Adipocyte (in vitro differentiated cells): ENCODE measurements at regions not wholly inside any gene's neighbourhood (a gene's known extent, or its start where the extent isn't known, plus 50 kb on each side); places are given as distances from the start of the nearest gene placed in this dataset.
A peak's percentile ranks its signal among the peaks of the same experiment; 100 is the strongest.
"Not testable (repeated sequence)": the region's sequence is repeated elsewhere in the genome, so short reads cannot be mapped to it uniquely, and the experiment has no call there.

Experiments
- DNase-seq: peaks from one replicate; pipeline ENCODE4 v3.0.0-alpha.2; 2015; ENCODE audit warnings: low read depth
- H3K27me3 ChIP-seq: replicated peaks from 2 replicates; pipeline ENCODE4 v1.7.0; 2013; ENCODE audit warnings: mild to moderate bottlenecking, low read length, moderate library complexity; ENCODE audit not compliant: control insufficient read depth, insufficient read depth
- H3K36me3 ChIP-seq: 2 replicates; pipeline ENCODE4 v1.7.0; 2013; ENCODE audit warnings: low read length, mild to moderate bottlenecking, moderate library complexity; ENCODE audit not compliant: control insufficient read depth, insufficient read depth, severe bottlenecking
- H3K4me1 ChIP-seq: 2 replicates; pipeline ENCODE4 v1.7.0; 2013; ENCODE audit warnings: mild to moderate bottlenecking, low read length, moderate library complexity; ENCODE audit not compliant: control insufficient read depth, insufficient read depth
- H3K4me3 ChIP-seq: 2 replicates; pipeline ENCODE4 v1.7.0; 2013; ENCODE audit warnings: mild to moderate bottlenecking, low read length, moderate library complexity
- H3K9ac ChIP-seq: 2 replicates; pipeline ENCODE4 v1.7.0; 2013; ENCODE audit warnings: mild to moderate bottlenecking, low read length, moderate library complexity
- H3K9me3 ChIP-seq: 2 replicates; pipeline ENCODE4 v1.7.0; 2013; ENCODE audit warnings: mild to moderate bottlenecking, low read length, moderate library complexity; ENCODE audit not compliant: control insufficient read depth

DNA sequence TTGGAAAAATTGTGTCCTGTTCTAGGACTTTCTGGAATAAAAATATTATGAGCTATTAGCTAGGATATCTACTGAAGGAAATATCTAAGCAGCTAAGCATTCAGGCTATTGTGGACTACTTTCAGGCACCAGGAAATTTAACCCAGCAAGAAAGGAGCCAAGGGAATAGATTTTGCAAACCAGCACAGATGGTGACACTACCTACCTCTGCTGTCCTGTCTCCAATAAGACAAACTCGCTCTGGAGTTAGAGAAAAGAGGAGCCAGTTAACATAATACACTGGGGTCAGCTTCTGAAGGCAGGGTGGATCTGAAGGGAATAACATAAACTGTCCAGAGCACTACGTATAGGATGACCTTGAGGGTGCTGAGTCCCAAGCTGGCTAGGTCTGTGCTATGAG is 223.7 kb upstream of the PRSS58 start:
- Histone ChIP-seq H3K9me3 (no peaks in the 10 kb centered on the region), H3K9ac (no peak overlapping the region), H3K36me3 (no peaks in the 10 kb centered on the region), H3K27me3 (peaks cover 4% of the 10 kb centered on the region), H3K4me1 (peaks cover 18% of the 10 kb centered on the region), H3K4me3 (no peak overlapping the region)
- DNase-seq: no peak

DNA sequence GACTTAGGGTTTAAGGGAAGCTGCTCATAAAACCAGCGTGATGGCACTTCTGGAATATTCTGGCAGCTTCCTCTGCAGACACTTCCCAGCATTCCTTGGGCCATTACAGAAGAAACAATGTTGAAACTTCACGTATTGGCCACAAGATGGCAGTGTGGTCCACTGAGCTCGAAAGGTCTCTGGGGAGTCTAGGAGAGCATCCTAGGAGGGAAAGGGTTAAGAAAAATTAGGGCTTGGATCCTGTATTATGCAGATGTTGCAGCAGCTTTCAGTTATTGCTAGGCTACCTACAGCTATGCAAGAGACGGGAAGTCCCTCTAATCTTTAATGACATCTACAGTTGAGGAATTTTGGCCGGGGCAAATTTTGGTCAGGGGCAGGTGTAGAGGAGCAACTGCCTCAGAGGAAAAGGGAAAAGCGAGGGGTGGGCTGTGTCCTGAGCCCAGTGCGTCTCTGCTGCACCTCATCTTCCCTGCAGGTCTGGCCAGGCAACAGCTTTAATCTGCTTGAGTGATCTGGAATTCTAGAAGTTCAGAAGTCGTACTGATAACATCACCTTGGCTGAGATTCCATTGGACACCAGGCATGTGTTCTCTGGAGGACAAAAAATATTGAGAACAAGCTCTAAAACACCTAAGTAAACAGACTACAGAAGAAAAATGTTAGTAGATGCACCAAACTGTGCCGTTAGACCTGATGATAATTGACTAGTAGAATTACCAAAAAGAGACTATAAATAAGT is 220.8 kb upstream of the PRSS58 start:
- Histone ChIP-seq H3K4me1 (peaks cover 29% of the 10 kb centered on the region), H3K4me3 (no peak overlapping the region), H3K9ac (peak overlapping the region; percentile 44), H3K9me3 (no peaks in the 10 kb centered on the region), H3K36me3 (no peaks in the 10 kb centered on the region), H3K27me3 (no peaks in the 10 kb centered on the region)
- peak; percentile 80 for DNase-seq

DNA sequence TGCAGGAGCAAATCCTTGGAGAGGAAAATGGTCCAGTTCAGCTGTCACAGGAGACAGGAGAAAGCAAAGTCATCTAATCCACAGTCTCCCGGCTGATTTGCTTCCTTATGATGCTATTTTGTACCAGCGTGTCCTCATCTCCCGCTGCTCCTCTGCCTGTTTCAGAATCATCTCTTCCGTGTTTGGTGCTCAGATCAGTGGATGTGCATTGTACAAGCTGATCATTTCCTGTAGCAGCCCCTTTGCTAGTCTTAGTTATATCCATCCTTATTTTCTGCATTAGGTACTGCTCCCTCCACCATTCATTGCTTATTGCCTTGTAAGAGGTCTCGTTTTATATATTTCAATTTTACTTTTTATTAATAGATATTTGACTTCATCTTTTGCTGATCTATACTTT is 219.9 kb upstream of the PRSS58 start:
- H3K27me3 ChIP-seq, H3K9me3 ChIP-seq, DNase-seq, H3K4me3 ChIP-seq, H3K36me3 ChIP-seq: not testable (repeated sequence)
- Histone ChIP-seq H3K9ac (peak overlapping the region; percentile 50), H3K4me1 (peaks cover 29% of the 10 kb centered on the region)

DNA sequence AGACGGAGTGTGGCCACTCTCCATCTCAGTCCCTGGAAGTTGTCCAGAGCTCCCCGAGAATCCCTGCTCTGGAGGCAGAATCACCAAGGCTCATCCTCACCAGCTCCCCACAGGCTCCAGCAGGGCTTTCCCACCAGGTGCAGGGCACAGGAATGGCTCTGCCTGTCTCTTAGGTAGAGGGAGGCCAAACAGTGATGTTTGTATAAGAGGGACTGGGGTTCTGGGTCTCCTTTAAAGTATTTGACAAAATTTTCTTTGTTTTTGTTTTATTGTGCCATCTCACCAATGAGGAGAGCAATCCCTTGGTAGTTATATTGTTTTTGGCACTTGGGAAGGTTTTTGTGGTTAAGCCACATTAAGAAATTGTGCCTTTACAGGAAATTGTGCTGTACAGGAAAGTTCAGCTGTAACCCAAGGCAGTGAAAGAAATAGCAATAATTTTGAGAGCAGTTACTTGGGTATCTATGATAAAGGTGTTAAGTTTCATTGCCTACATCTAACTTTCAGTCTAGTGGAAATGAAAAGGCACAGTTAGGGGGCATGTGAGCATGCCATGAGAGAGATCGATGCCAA is 219.3 kb upstream of the PRSS58 start:
- Histone ChIP-seq H3K27me3 (no peaks in the 10 kb centered on the region), H3K36me3 (no peaks in the 10 kb centered on the region), H3K9ac (peak overlapping the region; percentile 50), H3K4me3 (no peak overlapping the region), H3K4me1 (peaks cover 29% of the 10 kb centered on the region), H3K9me3 (no peaks in the 10 kb centered on the region)
- DNase-seq: peak; percentile 79

DNA sequence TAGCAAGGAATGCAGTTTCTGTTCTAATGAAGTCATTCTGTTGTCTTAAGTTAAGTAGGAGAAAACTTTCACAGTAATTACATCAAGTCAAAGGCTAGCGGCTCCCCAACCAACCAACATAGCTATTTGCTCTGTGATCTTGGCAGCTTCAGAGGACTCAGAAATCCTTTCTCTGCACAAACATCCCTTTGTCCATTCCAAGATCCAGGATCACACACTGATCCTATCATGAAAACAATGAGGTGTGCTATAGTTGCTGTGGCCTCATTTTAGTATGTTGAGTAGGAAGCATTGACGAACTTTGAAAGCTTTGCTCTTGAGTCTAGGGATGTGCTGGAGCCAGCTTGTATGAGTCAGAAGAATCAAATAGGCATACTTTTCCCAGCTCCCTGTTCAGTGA is 218.2 kb upstream of the PRSS58 start:
- Histone ChIP-seq H3K9me3 (no peaks in the 10 kb centered on the region), H3K9ac (no peak overlapping the region), H3K36me3 (no peaks in the 10 kb centered on the region), H3K4me3 (no peak overlapping the region), H3K4me1 (peaks cover 29% of the 10 kb centered on the region), H3K27me3 (no peaks in the 10 kb centered on the region)
- DNase-seq: peak; percentile 30

DNA sequence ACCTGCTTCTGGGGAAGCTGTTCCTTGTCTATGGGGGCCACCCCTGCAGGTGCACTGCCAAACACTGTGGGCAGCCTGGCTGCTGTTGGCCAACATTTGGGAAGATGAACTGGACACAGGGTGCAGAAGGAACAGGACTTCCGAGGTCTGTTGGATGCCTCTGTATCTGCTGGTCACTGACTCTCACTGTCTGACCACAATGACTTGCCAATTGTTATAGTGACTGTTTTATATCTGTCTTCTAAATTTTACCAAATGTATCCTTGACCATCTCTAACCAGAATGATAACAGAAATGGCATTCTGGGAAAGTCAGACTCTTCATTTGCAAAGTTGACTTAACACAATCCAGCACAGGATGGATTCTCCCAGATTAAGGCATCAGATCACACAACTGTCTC is 214.0 kb upstream of the PRSS58 start:
- Histone ChIP-seq H3K9me3 (no peaks in the 10 kb centered on the region), H3K4me3 (no peak overlapping the region), H3K36me3 (no peaks in the 10 kb centered on the region), H3K9ac (no peak overlapping the region), H3K4me1 (peaks cover 24% of the 10 kb centered on the region), H3K27me3 (no peaks in the 10 kb centered on the region)
- no peak for DNase-seq

DNA sequence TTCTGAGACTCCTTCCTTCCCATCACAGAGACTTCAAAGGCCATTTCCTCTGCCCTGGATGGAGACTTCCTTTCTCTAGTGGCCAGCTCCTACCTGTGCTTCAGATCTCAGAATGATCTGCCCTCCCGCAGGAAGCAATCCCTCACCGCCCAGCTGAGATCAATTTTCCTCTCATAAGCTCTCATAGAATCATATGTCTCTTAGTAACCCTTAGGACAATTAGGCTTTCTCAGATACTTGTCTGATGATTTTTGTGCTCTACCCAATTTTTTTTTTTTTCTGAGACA is 212.6 kb upstream of the PRSS58 start:
- Histone ChIP-seq H3K4me3 (no peak overlapping the region), H3K27me3 (no peaks in the 10 kb centered on the region), H3K4me1 (peaks cover 12% of the 10 kb centered on the region), H3K9me3 (no peaks in the 10 kb centered on the region), H3K9ac (no peak overlapping the region), H3K36me3 (no peaks in the 10 kb centered on the region)
- no peak for DNase-seq

DNA sequence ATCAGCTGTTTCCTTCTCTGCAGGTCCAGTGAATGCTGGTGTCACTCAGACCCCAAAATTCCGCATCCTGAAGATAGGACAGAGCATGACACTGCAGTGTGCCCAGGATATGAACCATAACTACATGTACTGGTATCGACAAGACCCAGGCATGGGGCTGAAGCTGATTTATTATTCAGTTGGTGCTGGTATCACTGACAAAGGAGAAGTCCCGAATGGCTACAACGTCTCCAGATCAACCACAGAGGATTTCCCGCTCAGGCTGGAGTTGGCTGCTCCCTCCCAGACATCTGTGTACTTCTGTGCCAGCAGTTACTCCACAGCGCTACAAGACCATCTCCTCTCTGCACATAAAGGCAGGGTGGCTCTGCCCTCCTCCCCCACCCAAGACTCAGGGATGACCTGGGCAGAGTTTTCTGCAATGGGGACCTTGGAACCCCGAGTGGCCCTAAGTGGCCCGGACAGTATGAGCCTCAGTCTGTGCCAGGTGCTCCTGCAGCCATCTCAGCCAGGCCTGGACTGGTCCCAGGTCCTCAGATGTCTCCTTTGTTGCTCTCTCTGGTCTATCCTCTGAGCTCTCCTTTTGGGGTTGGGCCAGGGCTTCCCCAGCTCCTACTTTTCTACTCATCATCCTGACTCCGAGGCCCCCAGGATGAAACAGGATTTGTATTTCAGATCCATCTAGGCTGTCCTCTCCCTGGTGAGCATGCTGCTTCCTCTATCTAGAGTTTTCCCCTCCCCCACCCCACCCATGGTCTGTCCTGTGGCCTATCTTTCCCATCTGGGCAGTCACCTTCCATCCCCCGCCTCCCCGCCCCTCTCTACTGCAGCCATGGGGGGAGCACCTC is 212.1 kb upstream of the PRSS58 start:
- no peak overlapping the region for H3K4me3 ChIP-seq
- H3K9ac ChIP-seq: no peak overlapping the region
- H3K9me3 ChIP-seq: no peaks in the 10 kb centered on the region
- no peak for DNase-seq
- no peaks in the 10 kb centered on the region for H3K36me3 ChIP-seq
- peaks cover 12% of the 10 kb centered on the region for H3K4me1 ChIP-seq
- no peaks in the 10 kb centered on the region for H3K27me3 ChIP-seq

DNA sequence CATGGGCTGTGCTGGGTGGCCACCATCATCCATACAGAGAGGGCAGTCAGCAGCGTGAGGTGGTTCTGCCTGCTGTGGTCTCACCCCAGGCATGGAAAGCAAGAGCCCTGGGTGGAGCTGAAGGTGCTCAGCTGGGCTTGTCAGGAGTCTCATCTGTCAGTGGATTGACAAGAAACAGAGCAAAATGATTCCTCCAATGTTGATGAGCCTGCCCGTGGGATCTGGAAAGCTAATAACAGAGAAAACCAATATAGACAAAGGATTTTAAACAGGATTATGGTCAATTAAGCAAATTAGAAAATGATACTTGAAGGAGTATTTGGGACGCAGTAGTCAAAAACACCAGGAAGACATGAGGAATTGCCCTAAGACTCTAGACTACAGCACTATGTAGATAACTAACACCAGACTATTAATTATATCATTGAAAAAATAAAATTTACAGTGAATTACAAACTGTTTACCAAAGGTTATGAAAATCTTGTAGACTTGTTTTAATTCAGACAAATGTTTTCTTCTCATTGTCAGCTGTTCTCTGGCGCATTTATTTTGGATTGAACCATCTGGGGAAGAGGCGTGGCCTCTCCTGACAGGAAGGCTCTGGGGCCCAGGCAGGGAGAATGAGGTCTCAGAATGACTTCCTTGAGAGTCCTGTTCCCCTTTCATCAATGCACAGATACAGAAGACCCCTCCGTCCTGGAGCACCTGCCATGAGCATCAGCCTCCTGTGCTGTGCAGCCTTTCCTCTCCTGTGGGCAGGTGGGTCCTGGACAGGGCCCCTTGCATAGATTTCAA is 211.2 kb upstream of the PRSS58 start:
- H3K36me3 ChIP-seq: no peaks in the 10 kb centered on the region
- no peaks in the 10 kb centered on the region for H3K9me3 ChIP-seq
- no peaks in the 10 kb centered on the region for H3K27me3 ChIP-seq
- no peak overlapping the region for H3K9ac ChIP-seq
- no peak for DNase-seq
- no peak overlapping the region for H3K4me3 ChIP-seq
- peaks cover 12% of the 10 kb centered on the region for H3K4me1 ChIP-seq

DNA sequence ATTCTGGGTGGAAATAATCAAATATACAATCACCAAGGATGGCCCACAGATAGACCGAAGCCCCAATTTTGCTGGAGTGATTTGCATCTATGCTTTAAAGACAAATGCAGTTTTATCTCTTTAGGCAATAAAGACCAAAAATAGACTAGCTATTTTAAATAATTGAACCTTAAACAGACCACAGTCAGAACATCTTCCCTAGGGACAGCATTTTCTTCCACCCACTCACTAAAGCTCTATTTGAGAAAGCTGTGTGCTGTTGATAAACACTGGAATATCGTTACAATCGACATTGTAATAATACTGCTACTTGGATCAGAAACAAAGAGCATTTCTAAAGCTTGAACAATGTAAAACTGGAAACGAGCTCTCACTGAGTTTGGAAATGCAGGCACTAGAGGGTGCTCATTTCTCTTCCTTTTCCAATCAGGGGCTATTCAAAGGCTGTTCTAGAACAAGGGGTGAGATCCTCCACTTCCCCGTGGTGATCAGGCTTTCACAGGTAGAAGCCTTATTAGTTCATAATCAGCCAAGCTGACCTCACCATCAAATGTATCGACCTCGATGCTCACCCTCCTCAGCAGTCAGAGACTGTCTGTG is 209.3 kb upstream of the PRSS58 start:
- H3K4me1 ChIP-seq: peaks cover 12% of the 10 kb centered on the region
- H3K9me3 ChIP-seq, H3K4me3 ChIP-seq: not testable (repeated sequence)

More for the DNA sequence above, 209.3 kb upstream of the PRSS58 start:
- DNase-seq: peak; percentile 60
- H3K9ac ChIP-seq, H3K36me3 ChIP-seq, H3K27me3 ChIP-seq: not testable (repeated sequence)
